Calu3 (cell line): ENCODE measurements at regions not wholly inside any gene's neighbourhood (a gene's known extent, or its start where the extent isn't known, plus 50 kb on each side); places are given as distances from the start of the nearest gene placed in this dataset.

Experiments
- BruUV-seq: library from RNA; stranded (reverse); fragments of 400-500 nt; replicated peaks from 2 replicates; lab custom pipeline; 2021; lab: Mats Ljungman, UMichigan
- CTCF ChIA-PET: fragments of 300-600 bp; sonication (Branson Sonifier 250); formaldehyde crosslinking; loops from one replicate; lab custom pipeline; 2022; ENCODE audit warnings: antibody characterized with exemption; lab: Charles Lee
- DNase-seq: peaks from one replicate; pipeline ENCODE4 v3.0.0; 2022
- H3K27ac Mint-ChIP-seq: one replicate; pipeline ENCODE4 v1.8.0; 2022; ENCODE audit warnings: mixed read lengths; ENCODE audit not compliant: unreplicated experiment
- H3K27me3 Mint-ChIP-seq: one replicate; pipeline ENCODE4 v1.8.0; 2022; ENCODE audit warnings: mixed read lengths; ENCODE audit not compliant: unreplicated experiment
- H3K36me3 Mint-ChIP-seq: one replicate; pipeline ENCODE4 v1.8.0; 2022; ENCODE audit warnings: mild to moderate bottlenecking, moderate library complexity, mixed read lengths; ENCODE audit not compliant: insufficient read depth, unreplicated experiment
- H3K4me1 Mint-ChIP-seq: one replicate; pipeline ENCODE4 v1.8.0; 2022; ENCODE audit warnings: mild to moderate bottlenecking, low read depth, mixed read lengths; ENCODE audit not compliant: unreplicated experiment
- H3K4me3 Mint-ChIP-seq: one replicate; pipeline ENCODE4 v1.8.0; 2022; ENCODE audit warnings: mild to moderate bottlenecking, low read depth, moderate library complexity, mixed read lengths; ENCODE audit not compliant: unreplicated experiment
- H3K9me3 Mint-ChIP-seq: one replicate; pipeline ENCODE4 v1.8.0; 2022; ENCODE audit warnings: low read depth, mixed read lengths; ENCODE audit not compliant: unreplicated experiment
- CTCF ChIP-seq: fragments of 200-600 bp; IDR thresholded peaks from one replicate; pipeline ENCODE4 v1.8.0; 2022; ENCODE audit warnings: antibody characterized with exemption; ENCODE audit not compliant: unreplicated experiment
- intact Hi-C: fragments of 100-400 bp; cut with micrococcal nuclease; formaldehyde crosslinking; loops from one replicate; pipeline ENCODE4 v1.10.0; 2022; ENCODE audit not compliant: unreplicated experiment

DNA sequence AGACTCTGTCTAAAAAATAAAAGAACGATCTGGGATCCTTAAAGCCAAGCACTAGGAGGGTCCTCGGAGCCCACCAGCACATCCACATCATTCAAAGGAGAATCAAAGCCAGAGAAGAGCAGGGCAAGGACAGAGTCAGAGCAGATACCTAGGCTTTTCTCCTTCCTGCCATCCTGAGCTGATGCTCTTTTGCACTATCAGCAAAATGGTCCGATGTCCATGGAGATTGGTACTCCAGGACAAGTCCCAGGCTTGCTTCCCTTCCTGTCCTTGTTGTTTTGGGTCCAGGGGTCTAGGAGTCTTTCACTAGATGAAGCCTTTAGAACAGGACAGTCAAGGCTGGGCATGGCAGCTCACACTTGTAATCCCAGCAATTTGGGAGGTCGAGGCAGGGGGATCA lies 58.0 kb upstream of the ELN start:
- CTCF ChIA-PET: interaction anchor here (0.9 kb wide), 1 partner anchor 57 kb away, joined by 3 read pairs; no protein-coding TSS in a partner anchor
- Mint-ChIP-seq H3K27ac (no peak overlapping the region), H3K36me3 (no peaks in the 10 kb centered on the region), H3K4me3 (no peak overlapping the region), H3K9me3 (peaks cover 3% of the 10 kb centered on the region), H3K27me3 (peaks cover 14% of the 10 kb centered on the region), H3K4me1 (peaks cover 9% of the 10 kb centered on the region)
- no peak for TF ChIP-seq CTCF
- no peak for DNase-seq
- no TSS peak for BruUV-seq
- intact Hi-C loops: no loop called here

- no TSS peak for BruUV-seq
- H3K27ac Mint-ChIP-seq: no peak overlapping the region
- intact Hi-C loops: no loop called here
- peaks cover 3% of the 10 kb centered on the region for H3K9me3 Mint-ChIP-seq
- no peak overlapping the region for H3K4me3 Mint-ChIP-seq
- TF ChIP-seq CTCF: no peak
- CTCF ChIA-PET: no interaction called here
- H3K27me3 Mint-ChIP-seq: peaks cover 14% of the 10 kb centered on the region
- peaks cover 9% of the 10 kb centered on the region for H3K4me1 Mint-ChIP-seq
- no peaks in the 10 kb centered on the region for H3K36me3 Mint-ChIP-seq
- DNase-seq: no peak
Observed at GRCh38 chr7:73970801-73971229, 57.2 kb upstream of the ELN start.

GRCh38 chr7:73971322-73971703 lies 56.7 kb upstream of the ELN start:
- intact Hi-C loops: no loop called here
- CTCF ChIA-PET: no interaction called here
- DNase-seq: no peak
- Mint-ChIP-seq H3K4me1 (peaks cover 9% of the 10 kb centered on the region), H3K27ac (no peak overlapping the region), H3K9me3 (peaks cover 3% of the 10 kb centered on the region), H3K27me3 (peaks cover 14% of the 10 kb centered on the region), H3K4me3 (no peak overlapping the region), H3K36me3 (no peaks in the 10 kb centered on the region)
- TF ChIP-seq CTCF: no peak
- no TSS peak for BruUV-seq

DNA sequence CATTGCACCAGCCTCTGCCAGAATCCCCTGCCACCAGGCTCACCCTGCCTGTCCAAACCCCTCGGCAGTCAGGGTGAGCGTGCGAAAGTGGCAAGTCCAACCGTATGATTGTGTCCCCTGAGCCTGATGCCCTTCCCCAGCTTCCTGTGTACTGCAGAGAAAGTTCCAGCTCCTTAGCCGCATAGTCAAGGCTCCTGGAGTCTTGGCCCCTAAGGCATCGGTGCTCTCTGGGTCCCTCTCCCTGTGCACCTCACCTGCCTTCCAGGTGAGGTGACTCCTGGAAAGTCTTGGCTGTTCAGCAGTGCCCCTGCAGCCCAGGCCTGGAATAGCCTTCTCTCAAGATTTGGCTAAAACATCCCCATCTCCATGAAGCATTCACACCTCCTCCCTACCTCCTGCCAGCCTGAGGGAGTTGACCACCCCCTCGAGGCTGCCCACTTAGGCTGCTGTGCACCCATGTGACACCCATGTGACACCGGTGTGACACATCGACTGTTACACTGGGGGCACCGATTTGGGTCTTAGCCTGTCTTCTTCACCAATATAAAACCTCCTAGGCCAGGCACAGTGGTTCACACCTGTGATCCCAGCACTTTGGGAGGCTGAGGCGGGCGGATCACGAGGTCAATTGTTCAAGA lies 56.1 kb upstream of the ELN start:
- no peak overlapping the region for H3K27ac Mint-ChIP-seq
- peaks cover 9% of the 10 kb centered on the region for H3K4me1 Mint-ChIP-seq
- intact Hi-C loops: no loop called here
- H3K9me3 Mint-ChIP-seq: peaks cover 3% of the 10 kb centered on the region
- peaks cover 14% of the 10 kb centered on the region for H3K27me3 Mint-ChIP-seq
- peak; percentile 28 for DNase-seq
- H3K36me3 Mint-ChIP-seq: no peaks in the 10 kb centered on the region
- BruUV-seq: no TSS peak
- CTCF ChIA-PET: no interaction called here
- no peak for TF ChIP-seq CTCF
- no peak overlapping the region for H3K4me3 Mint-ChIP-seq
